GM19025 (cell line): ENCODE measurements at regions not wholly inside any gene's neighbourhood (a gene's known extent, or its start where the extent isn't known, plus 50 kb on each side); places are given as distances from the start of the nearest gene placed in this dataset.

Experiments
- ATAC-seq: cut with Tn5 transposase; IDR thresholded peaks from one replicate; pipeline ENCODE4 v1.9.1; 2021; ENCODE audit warnings: mild to moderate bottlenecking, low read depth, moderate library complexity; ENCODE audit not compliant: unreplicated experiment

DNA sequence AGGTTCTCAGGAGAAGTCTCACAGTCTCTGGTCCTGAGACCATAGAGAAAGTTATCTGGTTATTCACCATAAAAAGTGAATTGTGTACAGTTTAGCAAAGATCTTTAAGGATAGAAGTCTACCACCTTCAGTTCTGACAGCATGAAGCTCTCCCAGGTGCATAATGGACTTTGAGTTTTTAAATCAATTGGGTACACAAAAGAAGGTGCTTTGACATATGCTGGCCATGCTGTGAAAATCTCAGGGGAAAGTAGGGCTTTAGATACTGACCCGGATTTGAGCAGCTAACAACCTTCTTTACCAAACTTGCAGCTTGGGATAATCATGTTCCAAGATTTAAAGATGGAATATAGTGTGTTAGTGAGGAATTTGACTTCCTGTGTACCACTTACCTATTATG, 264.2 kb downstream of the ZSWIM6 start:
- ATAC-seq, result no peak

- ATAC-seq, result no peak
Observed at GRCh38 chr5:61597684-61598083, 265.6 kb downstream of the ZSWIM6 start.

GRCh38 chr5:61598126-61598525, 266.1 kb downstream of the ZSWIM6 start:
- ATAC-seq, result no peak

GRCh38 chr5:61599370-61600122, 267.5 kb downstream of the ZSWIM6 start:
- ATAC-seq, result no peak

DNA sequence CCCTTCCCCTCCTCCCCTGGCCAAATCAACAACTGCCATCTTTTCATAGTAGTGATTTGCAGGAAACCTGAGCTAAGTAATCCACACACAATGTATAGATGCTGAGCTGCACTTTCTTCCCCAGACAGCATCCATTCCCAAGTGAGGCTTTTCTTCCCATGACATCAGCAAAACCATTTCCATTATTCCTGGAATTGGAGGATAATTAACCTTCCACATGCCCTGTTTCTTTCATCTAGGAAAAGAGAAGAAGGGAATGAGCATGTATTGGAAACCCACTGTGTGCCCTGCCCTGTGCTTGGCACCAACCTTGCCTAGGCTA, 268.0 kb downstream of the ZSWIM6 start:
- ATAC-seq, result no peak

DNA sequence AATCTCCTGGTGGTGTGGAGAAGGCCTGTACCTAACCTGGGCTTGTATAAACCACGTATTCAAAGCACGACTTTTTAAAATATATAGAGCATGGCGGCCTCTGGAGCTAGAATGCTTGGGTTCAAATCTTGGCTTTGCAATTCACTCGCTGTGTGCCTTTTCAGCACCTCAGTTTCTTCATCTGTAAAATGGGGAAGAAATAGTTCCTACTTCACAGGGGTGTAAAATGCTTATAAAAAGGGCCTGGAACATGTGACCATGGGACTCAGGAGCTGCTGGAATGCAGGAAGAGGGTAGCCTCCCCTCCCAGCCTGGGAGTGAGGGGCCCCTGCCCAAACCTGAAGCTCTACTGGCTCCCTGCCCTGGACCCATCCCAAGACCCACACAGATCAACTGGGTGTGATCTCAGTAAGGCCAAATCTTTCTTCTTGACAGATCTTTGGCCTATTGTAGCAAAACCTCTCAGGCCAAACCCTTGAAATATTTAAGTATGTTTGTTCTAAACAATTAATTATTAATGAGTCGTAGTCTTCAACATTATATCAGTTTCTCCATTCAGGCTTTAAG, 269.0 kb downstream of the ZSWIM6 start:
- ATAC-seq, result no peak

- no peak for ATAC-seq
Observed at GRCh38 chr5:61603211-61603908, 271.3 kb downstream of the ZSWIM6 start.

DNA sequence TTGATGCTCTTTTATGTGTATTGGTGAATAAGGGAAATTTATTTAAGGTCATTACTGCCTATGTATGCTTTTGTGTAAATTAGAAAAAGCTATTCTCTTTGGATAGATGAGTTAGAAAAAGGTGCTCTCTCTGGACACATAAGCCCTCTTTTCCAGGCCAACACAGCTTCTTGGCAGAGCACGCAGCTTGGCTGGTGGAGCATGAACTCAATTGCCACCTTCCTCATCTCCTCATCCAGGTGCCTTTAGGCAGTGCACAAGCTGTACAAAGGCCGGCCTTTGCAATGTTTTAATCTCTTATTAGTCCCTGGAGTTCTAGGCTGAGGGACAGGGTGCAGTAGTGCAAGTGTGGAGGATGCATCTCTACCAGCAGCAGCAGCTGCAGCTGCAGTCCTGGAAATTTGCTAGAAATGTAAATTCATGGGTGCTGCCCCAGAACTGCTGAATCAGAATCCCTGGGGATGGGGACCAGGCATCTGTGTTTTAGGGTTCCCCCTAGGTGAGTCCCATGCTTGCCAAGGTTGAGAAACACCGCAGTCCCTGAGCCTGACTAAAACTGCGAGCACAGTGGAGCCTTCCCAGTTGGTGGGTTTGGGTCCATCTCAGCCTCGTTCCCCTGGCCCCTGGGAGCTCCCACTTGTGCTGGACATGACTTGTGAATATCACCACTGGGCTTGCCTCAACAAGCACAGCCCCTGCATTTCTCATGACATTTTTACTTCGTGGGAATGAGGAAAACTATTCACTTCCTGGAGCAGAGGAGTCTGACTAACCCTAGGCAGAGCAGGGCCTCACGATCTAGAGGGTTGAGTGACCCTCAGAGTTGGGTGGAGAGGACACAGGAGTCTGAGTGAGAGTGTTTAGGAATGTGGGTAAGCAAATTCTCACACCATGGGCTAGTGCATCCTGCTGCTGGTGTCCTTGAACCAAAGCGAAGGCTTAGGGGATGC, 272.3 kb downstream of the ZSWIM6 start:
- ATAC-seq, result no peak

- no peak for ATAC-seq
Observed at GRCh38 chr5:61609840-61610677, 278.0 kb downstream of the ZSWIM6 start.

- no peak for ATAC-seq
Observed at GRCh38 chr5:61610678-61611024, 278.6 kb downstream of the ZSWIM6 start.

- no peak for ATAC-seq
Observed at GRCh38 chr5:61612431-61612830, 280.4 kb downstream of the ZSWIM6 start.

DNA sequence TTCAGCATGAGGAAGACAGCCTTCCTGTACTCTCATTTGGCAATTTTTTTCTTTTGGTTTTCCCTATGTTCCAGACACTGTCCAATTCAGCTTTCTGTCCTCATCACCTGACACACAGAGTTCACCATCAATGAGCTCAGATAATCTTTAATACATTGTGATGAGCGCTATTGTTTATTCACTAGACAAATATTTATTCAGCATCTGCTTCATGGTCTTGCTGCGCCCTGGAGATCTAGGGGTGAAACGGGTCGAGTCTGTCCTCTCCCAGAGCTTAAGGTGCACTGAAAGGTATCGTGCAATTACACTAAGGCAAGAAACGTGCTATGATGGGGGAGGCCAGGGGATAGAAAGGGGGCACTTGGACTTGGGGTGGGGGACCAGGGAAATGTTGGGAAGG, 281.6 kb downstream of the ZSWIM6 start:
- no peak for ATAC-seq

GRCh38 chr5:61614606-61615005, 282.5 kb downstream of the ZSWIM6 start:
- ATAC-seq, result no peak

DNA sequence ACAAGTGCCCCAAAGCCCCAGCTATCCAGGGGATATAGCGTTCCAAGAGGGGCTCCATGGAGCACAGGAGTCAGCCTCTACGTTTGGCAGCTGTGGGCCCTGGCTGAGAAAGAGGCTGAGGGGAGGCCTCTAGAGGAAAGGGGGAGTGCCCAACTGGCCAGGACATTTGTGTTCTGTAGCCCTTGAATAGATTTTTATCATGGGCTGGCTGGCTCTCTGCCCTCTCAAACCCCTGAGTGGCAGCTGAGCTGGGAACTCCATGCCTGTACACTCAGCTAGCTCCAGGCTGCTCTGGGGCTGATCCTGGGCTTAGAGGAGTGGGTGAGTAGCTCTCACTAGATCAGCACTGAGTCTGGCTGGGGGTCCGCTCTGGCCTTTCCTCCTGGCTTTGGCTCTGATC, 285.0 kb downstream of the ZSWIM6 start:
- no peak for ATAC-seq

GRCh38 chr5:61617995-61618525, 286.0 kb downstream of the ZSWIM6 start:
- no peak for ATAC-seq

DNA sequence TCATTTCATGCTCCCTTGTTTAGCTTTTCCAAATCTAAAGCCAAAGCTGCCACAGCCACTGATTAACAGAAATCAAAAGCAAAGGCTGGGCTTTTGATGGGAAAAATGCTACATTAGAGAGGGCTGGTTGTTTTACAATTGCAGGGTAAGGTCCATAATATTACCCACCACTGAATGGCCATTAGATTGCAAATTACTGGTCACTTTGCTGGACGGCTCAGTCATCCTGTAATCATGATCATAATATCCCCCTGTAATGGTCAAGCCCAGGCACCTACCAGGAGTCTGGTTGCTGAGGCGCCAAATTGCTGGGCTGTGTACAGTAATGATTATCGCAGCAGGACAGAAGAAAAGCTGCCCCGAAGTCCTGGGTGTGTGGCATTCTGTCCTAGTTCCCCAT, 286.5 kb downstream of the ZSWIM6 start:
- ATAC-seq, result no peak

- ATAC-seq, result no peak
Observed at GRCh38 chr5:61619289-61619688, 287.2 kb downstream of the ZSWIM6 start.

- ATAC-seq, result no peak
Observed at GRCh38 chr5:61619777-61620518, 287.9 kb downstream of the ZSWIM6 start.

GRCh38 chr5:61620699-61621182, 288.7 kb downstream of the ZSWIM6 start:
- no peak for ATAC-seq
